ENCODE measurements at regions not wholly inside any gene's neighbourhood (a gene's known extent, or its start where the extent isn't known, plus 50 kb on each side); places are given as distances from the start of the nearest gene placed in this dataset.

- Mint-ChIP-seq H3K4me1 (no peaks in the 10 kb centered on the region), H3K4me3 (no peak overlapping the region), H3K27me3 (ENCODE audit: low read depth) (peaks cover 52% of the 10 kb centered on the region), H3K9me3 (peaks cover 42% of the 10 kb centered on the region), H3K27ac (no peak overlapping the region), H3K36me3 (no peaks in the 10 kb centered on the region)
- DNase-seq (ENCODE audit: low spot score in 2 of 2, unreplicated experiment in 2 of 2), result no peak
- no peak for TF ChIP-seq CTCF (IDR thresholded peaks at IDR 0.05; ENCODE audit: unreplicated experiment)
Observed at GRCh38 chr22:23001463-23001862, 68.9 kb upstream of the GNAZ start.

GRCh38 chr22:23002612-23003180 lies 67.6 kb upstream of the GNAZ start:
- DNase-seq (ENCODE audit: low spot score in 2 of 2, unreplicated experiment in 2 of 2), result no peak
- Mint-ChIP-seq H3K4me1 (no peaks in the 10 kb centered on the region), H3K4me3 (no peak overlapping the region), H3K27ac (no peak overlapping the region), H3K9me3 (peaks cover 30% of the 10 kb centered on the region), H3K27me3 (ENCODE audit: low read depth) (peaks cover 58% of the 10 kb centered on the region), H3K36me3 (no peaks in the 10 kb centered on the region)
- TF ChIP-seq CTCF (IDR thresholded peaks at IDR 0.05; ENCODE audit: unreplicated experiment), result no peak

GRCh38 chr22:23007823-23008222 lies 62.5 kb upstream of the GNAZ start:
- no peak overlapping the region for H3K4me3 Mint-ChIP-seq
- no peak for DNase-seq (ENCODE audit: low spot score in 2 of 2, unreplicated experiment in 2 of 2)
- peaks cover 10% of the 10 kb centered on the region for H3K9me3 Mint-ChIP-seq
- no peaks in the 10 kb centered on the region for H3K36me3 Mint-ChIP-seq
- peaks cover 57% of the 10 kb centered on the region for H3K27me3 Mint-ChIP-seq (ENCODE audit: low read depth)
- TF ChIP-seq CTCF (IDR thresholded peaks at IDR 0.05; ENCODE audit: unreplicated experiment), result no peak
- H3K4me1 Mint-ChIP-seq, result no peaks in the 10 kb centered on the region
- H3K27ac Mint-ChIP-seq, result no peak overlapping the region

GRCh38 chr22:23008896-23009295 lies 61.4 kb upstream of the GNAZ start:
- Mint-ChIP-seq H3K4me1 (no peaks in the 10 kb centered on the region), H3K4me3 (no peak overlapping the region), H3K36me3 (no peaks in the 10 kb centered on the region), H3K27me3 (ENCODE audit: low read depth) (peaks cover 51% of the 10 kb centered on the region), H3K9me3 (peaks cover 2% of the 10 kb centered on the region), H3K27ac (no peak overlapping the region)
- no peak for DNase-seq (ENCODE audit: low spot score in 2 of 2, unreplicated experiment in 2 of 2)
- no peak for TF ChIP-seq CTCF (IDR thresholded peaks at IDR 0.05; ENCODE audit: unreplicated experiment)

Data from mesothelial cell of epicardium (in vitro differentiated cells).